HG03378 (cell line): ENCODE measurements at regions not wholly inside any gene's neighbourhood (a gene's known extent, or its start where the extent isn't known, plus 50 kb on each side); places are given as distances from the start of the nearest gene placed in this dataset.
"Not testable (repeated sequence)": the region's sequence is repeated elsewhere in the genome, so short reads cannot be mapped to it uniquely, and the experiment has no call there.

Source experiments
- ATAC-seq: cut with Tn5 transposase; IDR thresholded peaks from one replicate; pipeline ENCODE4 v1.9.1; 2021; ENCODE audit warnings: mild to moderate bottlenecking, moderate library complexity; ENCODE audit not compliant: unreplicated experiment

DNA sequence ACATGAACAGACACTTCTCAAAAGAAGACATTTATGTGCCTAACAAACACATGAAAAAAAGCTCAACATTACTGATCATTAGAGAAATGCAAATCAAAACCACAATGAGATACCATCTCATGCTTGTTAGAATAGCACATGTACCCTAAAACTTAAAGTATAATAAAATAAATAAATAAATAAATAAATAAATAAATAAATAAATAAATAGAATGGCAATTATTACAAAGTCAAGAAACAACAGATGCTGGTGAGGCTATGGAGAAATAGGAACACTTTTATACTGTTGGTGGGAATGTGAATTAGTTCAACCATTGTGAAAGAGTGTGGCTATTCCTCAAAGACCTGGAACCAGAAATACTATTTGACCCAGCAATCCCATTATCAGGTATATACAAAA is 970.6 kb downstream of the NR2F1-AS1 start:
- ATAC-seq: not testable (repeated sequence)

DNA sequence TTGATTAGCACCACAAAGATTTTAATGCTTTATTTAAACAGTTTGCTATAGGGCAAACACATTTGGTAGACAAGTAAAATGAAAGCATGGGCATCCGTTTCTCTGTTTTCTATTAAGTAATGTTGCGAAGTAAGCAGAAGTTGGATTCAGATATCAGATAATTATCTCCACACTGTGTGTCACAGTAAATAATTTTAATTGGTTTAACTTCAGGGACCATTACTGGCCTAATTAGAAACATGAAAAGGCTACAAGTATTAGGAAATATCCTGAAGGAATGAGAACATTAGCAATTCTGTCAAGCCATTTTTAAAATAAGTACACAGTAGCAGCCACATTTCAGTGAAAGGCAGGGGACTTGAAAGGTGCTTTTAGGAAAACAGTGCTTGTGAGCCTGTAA is 975.4 kb downstream of the NR2F1-AS1 start:
- no peak for ATAC-seq

DNA sequence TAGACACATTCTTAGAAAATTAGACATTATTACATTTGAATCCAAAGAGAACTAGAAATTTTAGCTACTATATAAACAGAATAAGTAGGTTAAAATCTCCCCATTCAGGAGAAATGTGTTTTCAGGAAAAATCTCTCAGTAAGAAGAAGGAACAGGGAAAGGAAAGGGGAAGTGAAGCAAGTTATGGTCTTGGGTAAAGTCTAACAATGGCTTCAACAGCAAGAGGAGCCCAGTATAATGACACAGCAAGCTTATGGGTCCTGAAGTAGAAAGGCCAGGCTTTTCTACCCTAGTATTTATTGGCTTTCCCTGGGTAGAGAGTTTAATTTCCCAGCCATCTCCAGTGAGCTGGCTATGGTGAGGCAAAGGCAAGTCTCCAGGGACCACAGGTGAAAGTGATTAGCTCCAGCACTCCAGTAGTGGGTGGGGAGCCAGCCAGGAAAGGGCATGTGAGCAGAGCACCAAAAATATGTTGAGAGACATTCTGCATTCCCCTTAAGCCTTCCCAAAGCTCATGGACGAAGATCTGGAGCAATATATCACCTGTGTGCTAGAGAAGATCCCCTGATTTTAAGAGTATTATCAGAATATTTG is 981.7 kb downstream of the NR2F1-AS1 start:
- no peak for ATAC-seq

DNA sequence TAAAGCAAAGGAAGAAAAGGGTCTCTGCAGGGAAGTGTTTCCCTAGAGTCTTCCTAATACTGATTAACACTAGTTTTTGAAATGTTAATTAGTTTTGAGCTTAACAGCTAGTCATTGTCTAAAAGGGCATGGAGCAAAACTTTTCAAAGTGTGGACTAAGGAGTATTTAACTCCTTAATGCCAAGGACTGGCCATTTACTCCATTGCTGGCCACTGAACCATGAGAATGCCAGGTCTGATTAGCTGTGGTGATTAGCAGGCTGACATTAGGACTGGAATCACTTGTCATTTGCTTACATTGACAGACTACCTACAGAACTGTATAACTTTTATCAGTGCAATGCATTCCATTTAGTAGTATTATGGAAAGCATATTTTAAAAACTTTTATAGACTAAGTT is 987.0 kb downstream of the NR2F1-AS1 start:
- no peak for ATAC-seq

DNA sequence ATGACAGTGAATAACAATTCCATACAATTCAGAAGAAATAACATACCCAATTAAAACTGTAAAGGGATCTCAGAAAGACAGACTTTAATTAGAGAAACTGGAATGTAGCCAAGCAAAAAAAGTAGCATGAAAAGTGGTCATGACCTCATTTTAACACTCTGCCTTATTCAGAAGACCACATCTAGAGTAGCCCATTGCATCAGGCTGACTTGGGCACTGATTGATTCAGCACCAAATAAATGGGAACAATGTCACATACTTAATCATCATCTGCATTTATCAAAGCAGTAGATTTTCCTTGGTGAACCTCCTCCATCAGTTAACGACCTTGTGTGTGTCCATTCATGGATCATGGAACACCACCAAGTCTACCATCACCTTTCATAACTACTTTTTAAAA is 992.1 kb downstream of the NR2F1-AS1 start:
- no peak for ATAC-seq

DNA sequence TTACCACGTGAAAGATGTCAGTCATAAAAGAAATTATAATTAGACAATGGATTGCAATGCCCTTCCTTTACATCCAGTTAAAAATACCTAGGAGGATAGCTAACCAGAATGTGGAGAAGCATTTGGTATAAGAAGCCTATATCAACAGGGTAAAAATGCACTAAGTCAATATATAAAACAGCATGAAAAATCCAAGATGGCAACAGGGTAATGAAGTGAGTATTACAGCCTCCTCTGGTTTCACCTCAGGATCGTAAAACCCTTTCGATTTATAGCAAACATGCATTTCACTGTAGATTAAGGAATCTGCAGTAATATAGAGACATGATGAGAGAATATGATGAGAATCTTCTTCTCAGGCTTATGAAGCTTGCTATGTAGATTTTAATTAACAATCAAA is 999.3 kb downstream of the NR2F1-AS1 start:
- no peak for ATAC-seq

DNA sequence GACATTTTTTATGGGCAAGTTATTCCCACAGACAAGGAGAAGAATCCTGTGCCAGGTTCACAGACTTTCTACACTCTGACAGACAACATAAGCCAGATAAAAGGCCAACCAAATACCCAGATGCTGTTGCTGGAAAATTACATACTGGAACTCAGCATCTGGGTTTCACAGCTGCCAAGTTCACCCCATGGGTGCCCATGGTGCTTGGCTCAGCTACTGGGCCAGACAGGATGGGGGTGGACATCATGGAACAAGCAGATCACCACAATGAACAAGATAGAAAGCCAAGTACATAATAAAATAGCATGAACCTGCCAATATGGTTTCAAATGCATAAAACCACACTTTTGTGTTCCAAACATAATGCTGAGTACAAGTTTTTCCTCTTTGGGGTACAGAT is 999.8 kb downstream of the NR2F1-AS1 start:
- ATAC-seq: no peak

DNA sequence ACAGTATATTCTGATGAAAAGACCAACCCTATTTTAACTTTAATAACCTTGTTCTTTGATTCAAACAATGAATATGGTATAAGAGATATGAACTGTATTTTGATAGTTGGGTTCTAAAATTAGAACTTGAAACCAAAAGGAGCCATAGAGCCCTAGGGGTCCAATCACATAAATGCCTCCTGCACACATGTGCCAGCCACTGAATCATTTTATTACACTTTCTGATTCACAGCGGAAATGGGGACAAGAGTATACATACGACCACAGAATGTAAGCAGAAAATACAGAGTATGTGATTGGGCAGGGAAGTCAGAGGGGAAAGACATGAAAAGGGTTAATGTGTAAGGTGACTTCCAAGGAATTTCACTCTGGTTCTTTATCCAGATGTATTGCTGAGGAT is 1000.2 kb downstream of the NR2F1-AS1 start:
- no peak for ATAC-seq

DNA sequence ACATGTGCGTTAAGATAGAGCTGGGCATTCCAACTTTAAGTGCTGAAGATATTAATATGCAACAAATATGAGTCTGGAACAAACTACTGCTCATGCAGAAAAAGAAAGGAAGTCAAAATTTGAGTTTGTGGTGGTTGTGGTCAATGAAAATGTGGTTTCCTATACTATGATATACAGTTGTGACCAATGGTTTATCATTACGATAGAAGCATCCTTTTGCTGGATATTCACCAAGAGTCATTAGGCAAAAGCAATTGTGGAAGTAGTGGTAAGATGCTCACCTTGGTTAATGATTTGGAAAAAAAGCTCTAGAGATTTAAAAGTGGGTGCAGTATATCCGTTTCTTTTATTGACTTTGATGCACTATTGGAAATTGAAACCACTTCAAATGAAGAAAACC is 1007.0 kb downstream of the NR2F1-AS1 start:
- ATAC-seq: no peak

DNA sequence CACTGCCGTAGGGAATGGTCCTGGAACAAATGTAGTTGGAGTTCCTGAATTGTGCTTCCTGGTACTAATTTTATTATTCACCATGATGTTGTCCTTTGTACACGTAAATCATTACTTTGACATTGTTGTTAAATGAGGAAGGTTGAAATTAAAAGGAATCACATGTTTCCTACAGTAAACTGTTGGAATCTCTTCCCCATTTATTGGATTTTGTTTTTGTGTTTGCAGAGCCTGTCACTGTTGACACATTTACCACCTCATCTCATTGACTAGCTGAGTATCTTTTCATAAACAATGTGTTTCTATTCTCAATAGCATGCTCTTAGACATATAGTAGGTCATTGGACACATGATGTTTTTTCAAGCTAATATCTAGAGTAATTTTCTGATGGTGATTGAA is 1012.5 kb downstream of the NR2F1-AS1 start:
- no peak for ATAC-seq

DNA sequence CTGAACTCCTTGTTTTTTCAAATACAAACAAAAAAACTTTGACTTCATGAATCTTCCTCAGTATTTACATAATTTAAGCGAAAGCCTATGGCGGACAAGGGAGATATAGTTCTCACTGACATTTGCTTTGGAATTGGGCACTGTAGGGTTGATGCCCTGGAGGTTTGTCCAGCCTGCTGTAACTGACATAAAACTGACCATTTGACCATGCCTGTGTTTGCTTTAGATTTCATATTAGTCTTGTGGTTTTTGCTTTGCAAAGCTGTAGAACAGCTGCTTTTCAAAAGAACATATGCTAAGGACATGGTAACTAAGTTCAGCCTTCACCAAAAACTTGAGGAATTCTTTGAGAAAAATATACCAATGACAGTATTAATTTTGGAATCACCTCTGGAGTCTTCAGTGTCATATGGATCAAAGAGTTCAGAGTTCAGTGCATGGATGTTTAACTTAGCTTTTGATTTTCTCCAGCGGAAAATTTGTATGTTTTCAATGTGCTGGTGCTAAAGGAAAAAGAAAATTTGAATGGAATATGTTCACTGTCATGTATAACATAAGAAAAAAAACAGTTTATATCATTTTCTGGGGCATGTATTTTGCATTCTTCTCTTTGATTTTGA is 1013.1 kb downstream of the NR2F1-AS1 start:
- no peak for ATAC-seq

DNA sequence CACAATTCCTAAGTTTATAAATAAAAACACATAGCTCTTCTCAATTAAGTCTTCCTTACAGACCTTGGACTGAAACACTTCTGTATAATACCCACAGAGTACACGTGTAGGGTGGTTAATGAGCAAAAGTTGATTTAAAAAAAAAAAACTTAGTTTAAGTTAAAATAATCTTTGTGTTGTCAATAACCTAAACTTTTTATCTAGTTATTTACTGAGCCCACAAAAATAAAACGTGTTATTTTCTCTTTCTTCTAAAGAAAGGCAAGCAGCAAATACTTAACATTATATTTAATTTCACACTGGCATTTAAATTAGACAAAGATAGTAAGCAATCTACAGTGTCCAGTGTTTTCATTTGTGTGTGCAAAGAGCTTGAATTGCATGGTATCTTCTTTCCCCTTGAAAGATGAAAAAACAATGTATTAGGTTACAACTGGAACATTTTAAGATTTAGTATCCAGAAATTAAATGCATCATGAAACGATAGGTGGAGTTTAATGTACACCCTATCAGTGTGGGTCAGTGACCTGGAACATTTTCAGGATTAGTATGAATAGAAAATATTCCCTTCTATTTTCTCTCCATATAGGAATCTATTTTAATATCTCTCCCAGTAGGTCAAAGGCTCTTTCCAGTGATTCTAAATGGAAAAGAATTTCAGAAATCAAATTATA is 1014.8 kb downstream of the NR2F1-AS1 start:
- no peak for ATAC-seq

DNA sequence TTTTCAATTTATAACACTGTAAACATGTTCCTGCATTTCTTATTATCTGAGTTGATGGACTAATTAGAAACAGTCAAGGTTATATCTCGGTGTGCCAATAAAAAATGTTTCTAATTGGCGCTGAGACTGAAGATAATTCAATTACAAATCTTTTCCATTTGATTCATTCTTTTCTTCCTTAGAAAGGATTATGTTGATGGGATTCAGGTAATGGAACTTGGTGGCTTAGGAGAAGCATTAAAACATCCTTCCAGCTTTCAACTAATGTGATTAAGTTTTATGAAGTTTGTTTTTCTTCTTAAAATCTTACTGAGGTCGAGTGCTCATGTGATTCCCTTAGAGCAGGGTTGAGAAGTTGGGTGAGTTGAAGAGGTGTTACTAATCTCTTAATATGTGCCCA is 1015.3 kb downstream of the NR2F1-AS1 start:
- no peak for ATAC-seq

DNA sequence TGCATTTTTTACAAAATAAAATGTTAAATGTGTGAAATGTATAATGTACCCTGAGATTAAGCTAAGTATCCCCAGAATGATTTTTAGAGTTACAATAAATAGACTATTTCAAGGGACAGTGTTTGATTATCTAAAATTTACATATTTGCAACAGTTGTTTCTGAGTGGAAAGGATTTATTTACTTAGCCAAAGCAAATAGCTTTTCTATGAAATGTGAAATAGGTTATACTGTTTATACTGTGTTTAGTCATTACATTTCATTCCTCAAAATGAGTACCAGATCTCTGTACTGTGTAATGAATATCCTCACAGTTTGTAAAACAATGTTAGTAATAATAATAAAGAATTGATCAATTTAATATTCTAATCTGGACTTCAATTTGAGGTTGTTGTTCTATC is 1019.0 kb downstream of the NR2F1-AS1 start:
- no peak for ATAC-seq

DNA sequence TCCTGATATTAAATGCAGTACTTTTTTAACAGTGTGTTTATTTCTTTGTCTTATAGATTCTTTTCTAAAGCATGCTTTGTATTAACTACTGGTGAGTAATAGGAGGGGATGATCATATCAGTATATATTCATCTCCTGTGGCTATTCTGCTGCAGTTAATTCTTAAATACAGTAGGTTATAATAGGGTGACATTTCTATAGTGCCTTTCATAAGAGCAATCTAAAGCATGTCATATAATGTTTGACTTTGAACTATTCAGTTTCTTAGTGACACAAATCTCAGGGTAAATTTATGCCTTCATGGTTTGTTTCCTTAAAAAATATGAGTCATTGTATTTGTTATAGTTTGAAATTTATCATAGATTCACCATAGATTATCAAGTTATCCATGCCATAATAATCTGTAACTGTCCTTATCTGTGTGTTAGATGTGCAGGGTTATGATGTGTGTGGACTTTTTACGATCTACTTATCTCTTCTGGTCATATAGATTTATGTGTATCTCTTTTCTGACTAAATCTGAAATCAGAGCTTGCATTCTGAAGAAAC is 1019.5 kb downstream of the NR2F1-AS1 start:
- no peak for ATAC-seq

DNA sequence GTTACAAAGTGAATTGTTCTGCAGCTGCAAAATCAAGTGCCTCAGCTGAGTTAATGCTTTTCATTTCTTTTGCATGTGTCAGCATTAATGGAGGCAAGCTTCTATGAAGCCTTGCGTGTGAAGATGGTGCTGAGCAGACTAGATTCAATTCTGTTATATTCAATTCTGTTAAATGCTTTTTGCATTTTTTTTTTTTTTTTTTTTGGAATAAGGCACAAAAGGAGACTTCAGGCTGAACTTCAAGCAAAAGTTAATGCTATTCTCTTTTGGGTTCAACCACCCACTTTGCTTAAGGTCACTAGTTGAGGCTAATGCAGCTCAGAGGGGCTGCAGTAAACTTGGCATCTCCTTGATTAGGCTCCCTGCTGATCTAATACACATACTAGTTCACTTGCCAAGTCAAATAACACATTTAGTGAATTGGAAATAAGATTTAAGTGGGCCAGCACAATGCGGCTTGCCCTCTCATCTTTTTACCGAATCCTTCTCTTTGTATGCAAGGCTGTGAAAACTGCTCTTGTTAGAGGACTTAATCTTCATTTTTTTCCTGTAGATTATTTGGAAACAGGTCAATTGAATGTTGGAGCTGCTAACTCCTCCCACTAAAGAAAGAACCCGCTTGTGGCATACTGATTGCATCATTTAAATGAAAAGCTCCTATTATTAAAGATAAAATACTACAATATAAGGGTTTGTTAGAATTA is 1020.2 kb downstream of the NR2F1-AS1 start:
- no peak for ATAC-seq

DNA sequence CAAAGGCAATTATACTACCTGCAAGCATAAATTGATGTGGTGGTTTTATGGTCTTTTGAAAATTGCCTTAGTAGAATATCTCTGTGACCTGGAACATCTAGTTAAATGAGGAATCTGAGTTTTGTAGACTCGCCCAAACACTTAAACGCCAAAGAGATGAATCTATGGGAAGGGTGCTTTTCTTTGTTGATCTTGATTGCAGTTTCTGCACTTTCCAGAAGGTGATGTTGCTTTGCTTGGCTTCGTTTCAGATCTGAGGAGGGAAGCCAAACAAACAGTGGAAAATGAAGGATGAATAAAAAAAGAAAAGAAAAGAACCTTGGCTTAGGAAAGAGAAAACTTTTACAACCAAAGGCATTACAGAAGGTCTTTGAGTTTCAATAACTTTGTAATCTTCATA is 1021.2 kb downstream of the NR2F1-AS1 start:
- no peak for ATAC-seq

DNA sequence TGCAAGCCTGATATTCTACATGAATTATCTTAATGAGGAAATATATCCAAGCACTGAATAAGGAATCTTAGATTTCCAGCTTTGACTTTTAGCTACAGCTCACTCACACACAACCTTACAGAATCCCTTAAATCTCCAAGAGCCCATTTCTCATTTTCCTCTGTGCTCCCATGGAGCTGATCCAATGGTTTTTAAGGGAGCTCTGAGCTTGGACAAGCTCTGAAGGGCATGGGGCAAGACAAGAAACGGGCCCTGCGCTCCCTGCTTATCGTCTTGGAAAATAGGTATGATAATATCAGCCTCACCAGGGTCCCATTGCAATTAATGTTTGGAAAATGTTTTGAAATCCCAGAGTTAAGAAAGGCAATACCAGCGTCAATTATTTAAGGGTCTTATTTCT is 1021.7 kb downstream of the NR2F1-AS1 start:
- ATAC-seq: no peak

DNA sequence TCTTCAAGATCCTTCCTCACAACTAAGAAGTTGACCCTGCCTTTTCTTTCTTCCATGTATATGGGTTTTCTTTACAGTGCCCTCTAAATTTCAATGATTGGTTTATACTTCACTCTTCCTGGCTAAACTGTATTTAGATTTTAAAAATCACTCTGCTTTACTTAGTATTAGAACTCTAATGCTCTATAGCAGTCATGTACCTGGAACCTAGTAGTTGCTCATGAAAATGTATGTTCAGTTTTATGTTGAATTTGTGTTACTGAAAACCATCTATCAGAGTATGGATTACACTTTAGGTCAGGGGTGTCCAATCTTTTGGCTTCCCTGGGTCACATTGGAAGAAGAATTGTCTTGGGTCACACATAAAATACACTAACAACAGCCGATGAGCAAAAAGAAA is 1024.3 kb downstream of the NR2F1-AS1 start:
- ATAC-seq: no peak

DNA sequence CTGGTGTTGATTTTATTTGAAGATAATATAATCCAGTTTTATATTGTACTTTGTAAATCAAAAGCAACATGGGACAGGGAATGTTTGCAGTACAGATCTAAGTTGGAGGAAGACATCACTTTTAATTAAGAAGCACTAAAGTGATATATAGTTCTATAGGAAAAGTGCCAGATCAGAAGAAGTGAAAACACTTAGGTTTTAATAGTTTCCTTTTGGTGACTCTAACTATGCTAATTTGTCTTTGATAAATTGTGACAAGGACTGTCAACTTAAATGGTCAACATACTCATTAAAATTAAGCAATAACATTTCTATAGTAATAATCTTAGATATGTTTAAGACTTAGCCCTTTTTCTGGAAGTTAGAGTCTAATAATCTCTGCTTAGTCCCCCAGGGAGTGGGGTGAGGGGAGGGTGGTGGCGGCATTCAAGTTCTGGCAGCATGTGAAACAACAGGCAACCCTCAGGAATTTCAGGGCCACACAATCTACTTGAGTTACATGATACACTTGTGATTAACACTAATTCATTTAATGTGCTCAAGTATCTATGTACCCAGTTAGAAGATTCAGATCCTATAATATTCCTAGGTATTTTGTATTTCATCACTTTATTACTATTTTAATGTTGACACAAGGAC is 1026.5 kb downstream of the NR2F1-AS1 start:
- no peak for ATAC-seq

DNA sequence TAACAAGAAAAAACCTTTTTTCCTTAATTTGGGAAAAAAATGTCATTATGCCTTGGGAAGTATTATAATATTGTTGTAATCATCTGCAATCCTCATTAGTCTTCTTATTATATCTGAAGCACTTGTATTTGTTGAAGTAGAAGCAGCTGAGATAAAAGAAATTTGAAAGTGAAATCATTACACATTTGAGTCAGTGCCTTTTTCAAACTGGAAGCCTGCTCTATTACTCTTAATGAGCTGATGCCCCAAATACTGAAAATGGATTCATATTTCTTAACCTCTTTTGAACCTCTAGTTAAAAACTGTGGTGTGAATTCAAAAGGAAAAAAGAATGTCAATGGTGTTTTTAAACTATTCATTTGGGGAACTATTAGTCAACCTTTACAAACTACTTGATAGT is 1027.7 kb downstream of the NR2F1-AS1 start:
- ATAC-seq: no peak
